Karpas-422 (cell line): ENCODE measurements at regions not wholly inside any gene's neighbourhood (a gene's known extent, or its start where the extent isn't known, plus 50 kb on each side); places are given as distances from the start of the nearest gene placed in this dataset.

ENCODE experiments used
- DNase-seq: peaks from one replicate; pipeline ENCODE4 v3.0.0-alpha.2; 2015
- H2AFZ ChIP-seq: fragments of 200-600 bp; sonication (generic); 2 replicates; pipeline ENCODE4 v1.6.1; 2014; ENCODE audit warnings: antibody characterized with exemption, low read length, mixed read lengths
- H3K27ac ChIP-seq: fragments of 200-600 bp; sonication (generic); 2 replicates; pipeline ENCODE4 v1.5.1; 2014; ENCODE audit warnings: mild to moderate bottlenecking, low read length, moderate library complexity
- H3K27me3 ChIP-seq: fragments of 200-600 bp; sonication (generic); 2 replicates; pipeline ENCODE4 v1.6.1; 2014; ENCODE audit warnings: low read length, mixed read lengths
- H3K36me3 ChIP-seq: fragments of 200-600 bp; sonication (generic); 2 replicates; pipeline ENCODE4 v1.6.1; 2014; ENCODE audit warnings: low read length, mixed read lengths; ENCODE audit not compliant: insufficient read depth
- H3K4me1 ChIP-seq: fragments of 200-600 bp; sonication (generic); 2 replicates; pipeline ENCODE4 v1.6.1; 2014; ENCODE audit warnings: mild to moderate bottlenecking, low read length, mixed read lengths
- H3K4me2 ChIP-seq: fragments of 200-600 bp; sonication (generic); 2 replicates; pipeline ENCODE4 v1.6.1; 2014; ENCODE audit warnings: low read length, low read depth, mild to moderate bottlenecking; ENCODE audit not compliant: poor library complexity, severe bottlenecking
- H3K4me3 ChIP-seq: fragments of 200-600 bp; sonication (generic); 2 replicates; pipeline ENCODE4 v1.5.1; 2014; ENCODE audit warnings: mild to moderate bottlenecking, antibody characterized with exemption, low read length, mixed read lengths
- H3K79me2 ChIP-seq: fragments of 200-600 bp; sonication (generic); 2 replicates; pipeline ENCODE4 v1.6.1; 2014; ENCODE audit warnings: mild to moderate bottlenecking, low read length, mixed read lengths
- H3K9ac ChIP-seq: fragments of 200-600 bp; sonication (generic); 2 replicates; pipeline ENCODE4 v1.6.0; 2014; ENCODE audit warnings: low read length
- H3K9me2 ChIP-seq: fragments of 200-600 bp; sonication (generic), shearing (Covaris generic); replicated peaks from 2 replicates; pipeline ENCODE4 v1.6.0; 2014; ENCODE audit warnings: mild to moderate bottlenecking, low read length, moderate library complexity; ENCODE audit not compliant: insufficient read depth
- H3K9me3 ChIP-seq: fragments of 300-700, 200-600 bp; sonication (generic); 2 replicates; pipeline ENCODE4 v1.6.1; 2014; ENCODE audit warnings: low read length, mixed read lengths
- H4K20me1 ChIP-seq: fragments of 200-600 bp; sonication (generic); 2 replicates; pipeline ENCODE4 v1.6.1; 2014; ENCODE audit warnings: mild to moderate bottlenecking, antibody characterized with exemption, low read length, low read depth; ENCODE audit not compliant: insufficient read depth

GRCh38 chr2:139099721-139100120, 319.5 kb upstream of the NXPH2 start:
- Histone ChIP-seq H3K4me1 (no peaks in the 10 kb centered on the region), H3K27me3 (no peaks in the 10 kb centered on the region), H3K9ac (no peak overlapping the region), H3K9me3 (peaks cover 25% of the 10 kb centered on the region), H3K36me3 (no peaks in the 10 kb centered on the region), H3K9me2 (no peaks in the 10 kb centered on the region), H3K79me2 (no peaks in the 10 kb centered on the region), H3K4me2 (no peak overlapping the region), H2AFZ (no peak overlapping the region), H4K20me1 (no peaks in the 10 kb centered on the region), H3K4me3 (no peak overlapping the region), H3K27ac (no peak overlapping the region)
- no peak for DNase-seq

- Histone ChIP-seq H3K9ac (no peak overlapping the region), H3K27me3 (no peaks in the 10 kb centered on the region)
Observed at GRCh38 chr2:139098961-139099360, 318.8 kb upstream of the NXPH2 start.

GRCh38 chr2:139083121-139083520, 302.9 kb upstream of the NXPH2 start:
- no peak overlapping the region for H3K9ac ChIP-seq
- H3K9me2 ChIP-seq, result no peaks in the 10 kb centered on the region
- H3K27ac ChIP-seq, result no peak overlapping the region
- H2AFZ ChIP-seq, result no peak overlapping the region
- no peak for DNase-seq
- H3K4me3 ChIP-seq, result no peak overlapping the region
- H3K4me1 ChIP-seq, result no peaks in the 10 kb centered on the region
- H3K79me2 ChIP-seq, result no peaks in the 10 kb centered on the region
- peaks cover 42% of the 10 kb centered on the region for H3K9me3 ChIP-seq
- no peaks in the 10 kb centered on the region for H3K36me3 ChIP-seq
- H4K20me1 ChIP-seq, result no peaks in the 10 kb centered on the region
- H3K4me2 ChIP-seq, result no peak overlapping the region
- H3K27me3 ChIP-seq, result no peaks in the 10 kb centered on the region

More at GRCh38 chr2:139098961-139099360, 318.8 kb upstream of the NXPH2 start:
- no peak for DNase-seq
- Histone ChIP-seq H3K4me3 (no peak overlapping the region), H4K20me1 (no peaks in the 10 kb centered on the region), H3K36me3 (no peaks in the 10 kb centered on the region), H2AFZ (no peak overlapping the region), H3K4me2 (no peak overlapping the region), H3K9me3 (peaks cover 28% of the 10 kb centered on the region), H3K9me2 (no peaks in the 10 kb centered on the region), H3K27ac (no peak overlapping the region), H3K79me2 (no peaks in the 10 kb centered on the region), H3K4me1 (no peaks in the 10 kb centered on the region)

- H3K4me2 ChIP-seq, result no peak overlapping the region
- no peak overlapping the region for H3K4me3 ChIP-seq
- no peak overlapping the region for H2AFZ ChIP-seq
- H3K36me3 ChIP-seq, result no peaks in the 10 kb centered on the region
- H3K9me2 ChIP-seq, result no peaks in the 10 kb centered on the region
- H3K27ac ChIP-seq, result no peak overlapping the region
- H3K9ac ChIP-seq, result no peak overlapping the region
- H3K4me1 ChIP-seq, result no peaks in the 10 kb centered on the region
- H4K20me1 ChIP-seq, result no peaks in the 10 kb centered on the region
- peaks cover 52% of the 10 kb centered on the region for H3K9me3 ChIP-seq
- DNase-seq, result no peak
- no peaks in the 10 kb centered on the region for H3K27me3 ChIP-seq
- no peaks in the 10 kb centered on the region for H3K79me2 ChIP-seq
Observed at GRCh38 chr2:139080244-139080643, 300.1 kb upstream of the NXPH2 start.

- H3K4me2 ChIP-seq, result no peak overlapping the region
- no peaks in the 10 kb centered on the region for H3K79me2 ChIP-seq
- H3K27me3 ChIP-seq, result no peaks in the 10 kb centered on the region
- H3K27ac ChIP-seq, result no peak overlapping the region
- H3K36me3 ChIP-seq, result no peaks in the 10 kb centered on the region
- no peaks in the 10 kb centered on the region for H3K4me1 ChIP-seq
- peaks cover 48% of the 10 kb centered on the region for H3K9me3 ChIP-seq
- no peak for DNase-seq
- H2AFZ ChIP-seq, result no peak overlapping the region
- H3K9ac ChIP-seq, result no peak overlapping the region
- H3K4me3 ChIP-seq, result no peak overlapping the region
- H3K9me2 ChIP-seq, result no peaks in the 10 kb centered on the region
- H4K20me1 ChIP-seq, result no peaks in the 10 kb centered on the region
Observed at GRCh38 chr2:139079311-139079710, 299.1 kb upstream of the NXPH2 start.

- Histone ChIP-seq H2AFZ (no peak overlapping the region), H3K9ac (no peak overlapping the region), H3K4me3 (no peak overlapping the region), H3K27ac (no peak overlapping the region), H3K4me1 (no peaks in the 10 kb centered on the region), H3K9me3 (peaks cover 43% of the 10 kb centered on the region), H3K9me2 (no peaks in the 10 kb centered on the region), H3K27me3 (no peaks in the 10 kb centered on the region), H3K36me3 (no peaks in the 10 kb centered on the region), H3K79me2 (no peaks in the 10 kb centered on the region), H3K4me2 (no peak overlapping the region), H4K20me1 (no peaks in the 10 kb centered on the region)
- DNase-seq, result no peak
Observed at GRCh38 chr2:139078376-139078775, 298.2 kb upstream of the NXPH2 start.

- Histone ChIP-seq H3K79me2 (no peaks in the 10 kb centered on the region), H3K27me3 (no peaks in the 10 kb centered on the region), H3K9me2 (no peaks in the 10 kb centered on the region), H2AFZ (no peak overlapping the region), H3K4me3 (no peak overlapping the region), H3K36me3 (no peaks in the 10 kb centered on the region), H3K9me3 (peaks cover 39% of the 10 kb centered on the region), H4K20me1 (no peaks in the 10 kb centered on the region), H3K4me2 (no peak overlapping the region), H3K27ac (no peak overlapping the region), H3K4me1 (no peaks in the 10 kb centered on the region), H3K9ac (no peak overlapping the region)
- no peak for DNase-seq
Observed at GRCh38 chr2:139077099-139077737, 297.0 kb upstream of the NXPH2 start.

GRCh38 chr2:139067874-139068273, 287.7 kb upstream of the NXPH2 start:
- no peaks in the 10 kb centered on the region for H3K36me3 ChIP-seq
- DNase-seq, result no peak
- H3K9me2 ChIP-seq, result no peaks in the 10 kb centered on the region
- peaks cover 32% of the 10 kb centered on the region for H3K9me3 ChIP-seq
- no peaks in the 10 kb centered on the region for H3K79me2 ChIP-seq
- no peak overlapping the region for H2AFZ ChIP-seq
- H3K4me1 ChIP-seq, result no peaks in the 10 kb centered on the region
- H4K20me1 ChIP-seq, result no peaks in the 10 kb centered on the region
- no peaks in the 10 kb centered on the region for H3K27me3 ChIP-seq
- no peak overlapping the region for H3K27ac ChIP-seq
- H3K4me2 ChIP-seq, result no peak overlapping the region
- no peak overlapping the region for H3K9ac ChIP-seq
- no peak overlapping the region for H3K4me3 ChIP-seq
